Anterior cingulate cortex (tissue), 58 donors: ENCODE measurements at regions not wholly inside any gene's neighbourhood (a gene's known extent, or its start where the extent isn't known, plus 50 kb on each side); places are given as distances from the start of the nearest gene placed in this dataset.
"Not testable (repeated sequence)": the region's sequence is repeated elsewhere in the genome, so short reads cannot be mapped to it uniquely, and the experiment has no call there.

Source experiments
- DNase-seq, 58 donors: peaks; one replicate each; lab custom pipeline; 2025; lab: John Stamatoyannopoulos, UW

DNA sequence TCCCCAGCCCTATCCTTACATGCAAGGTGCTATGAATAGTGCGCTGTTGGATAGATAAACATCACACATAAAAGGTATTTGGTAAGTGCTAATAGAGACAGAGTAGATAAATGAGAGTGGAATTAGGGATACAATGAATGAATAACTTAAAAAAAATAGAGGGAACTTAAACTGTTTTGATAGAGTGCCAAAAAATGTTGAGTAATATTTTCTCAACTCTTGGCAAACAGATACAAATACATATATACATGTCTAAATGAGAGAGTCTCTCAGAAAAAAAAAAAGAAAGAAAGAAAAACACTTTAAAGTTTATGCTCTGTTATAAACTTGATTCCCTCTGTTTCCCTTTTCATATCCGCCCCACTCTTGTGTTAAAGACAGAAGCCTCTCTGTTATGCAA lies 667.4 kb downstream of the ROBO2 start:
- DNase-seq: no peak

- DNase-seq: no peak
Observed at GRCh38 chr3:77709155-77709554, 669.3 kb downstream of the ROBO2 start.

- no peak for DNase-seq
Observed at GRCh38 chr3:77718311-77718710, 678.4 kb downstream of the ROBO2 start.

DNA sequence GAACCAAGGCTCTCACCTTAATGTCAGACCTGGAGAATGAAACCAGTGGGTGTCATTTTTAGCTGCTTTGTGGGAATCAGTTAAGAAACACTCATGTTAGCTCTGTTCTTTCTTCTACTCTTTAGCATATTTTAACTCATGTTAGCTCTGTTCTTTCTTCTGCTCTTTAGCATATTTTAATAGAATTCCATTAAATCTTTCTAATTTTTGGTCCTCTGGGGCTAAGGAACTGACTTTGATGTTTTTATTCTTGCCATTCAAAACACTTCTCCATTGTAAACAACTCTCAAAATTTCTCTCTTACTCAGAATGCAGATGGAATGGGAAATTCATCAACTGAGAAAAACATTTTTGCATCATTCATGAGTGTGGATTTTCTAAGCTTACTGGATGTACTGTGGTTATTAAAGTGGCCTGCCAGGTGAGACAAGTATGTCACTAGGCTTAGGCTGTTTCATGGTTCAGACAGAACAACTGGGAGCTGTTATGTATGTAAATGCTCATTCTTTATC lies 680.6 kb downstream of the ROBO2 start:
- DNase-seq: no peak

- DNase-seq: no peak
Observed at GRCh38 chr3:77726517-77726916, 686.6 kb downstream of the ROBO2 start.

- DNase-seq: no peak
Observed at GRCh38 chr3:77746048-77746447, 706.1 kb downstream of the ROBO2 start.

DNA sequence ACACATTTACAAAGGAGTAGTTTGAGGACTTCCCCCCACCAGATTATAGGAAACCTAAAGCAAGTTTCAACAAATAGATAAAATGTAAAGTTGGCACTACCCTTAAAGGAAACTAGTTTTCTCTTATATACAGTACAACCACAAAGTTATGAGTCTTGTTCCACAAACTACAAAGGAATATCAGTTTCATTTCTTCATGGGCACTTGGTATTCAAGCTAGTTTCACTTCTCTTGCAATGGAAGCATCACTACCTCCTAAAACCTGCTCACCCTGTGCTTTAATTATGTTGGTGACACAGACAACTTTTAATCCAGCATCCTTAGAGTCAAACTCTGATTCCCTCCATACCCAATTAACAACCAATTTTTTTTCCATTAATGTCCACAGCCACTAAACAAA lies 707.0 kb downstream of the ROBO2 start:
- no peak for DNase-seq

- DNase-seq: not testable (repeated sequence)
Observed at GRCh38 chr3:77756397-77756975, 716.6 kb downstream of the ROBO2 start.

DNA sequence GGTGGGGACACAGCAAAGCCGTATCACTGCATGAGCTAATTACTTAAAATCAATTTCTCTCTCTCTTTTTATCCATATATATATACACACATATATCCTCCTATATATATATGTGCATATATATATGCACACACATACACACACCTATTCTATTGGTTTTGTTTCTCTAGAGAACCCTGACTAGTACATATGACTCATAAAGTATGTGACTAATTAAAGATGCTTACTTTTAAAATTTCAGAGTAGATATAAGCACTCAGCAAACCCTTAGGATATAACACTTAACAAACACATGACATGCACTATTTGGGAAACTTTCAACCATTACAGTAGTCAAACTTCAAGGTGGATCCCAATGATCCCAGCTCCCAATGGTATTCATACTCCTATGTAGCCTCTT lies 732.6 kb downstream of the ROBO2 start:
- DNase-seq: no peak

DNA sequence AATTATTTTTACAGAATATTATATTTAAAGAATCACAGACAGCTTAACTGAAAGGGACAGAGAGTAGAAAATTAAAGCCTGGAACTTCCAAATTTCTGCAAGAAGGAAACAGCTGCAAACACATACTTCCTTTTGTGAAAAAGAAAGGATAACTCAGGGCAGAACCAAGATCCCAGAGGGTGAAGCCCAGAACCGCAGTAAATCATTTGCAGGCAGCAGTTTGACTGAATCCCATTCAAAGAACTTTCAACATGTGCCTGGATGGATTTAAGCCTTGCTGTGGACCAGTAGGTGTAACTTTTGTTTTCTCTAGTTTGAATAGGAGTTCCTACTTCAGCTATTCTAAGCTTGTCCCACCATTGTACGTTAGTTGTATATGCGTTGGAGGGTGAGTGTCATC lies 733.2 kb downstream of the ROBO2 start:
- DNase-seq: no peak

DNA sequence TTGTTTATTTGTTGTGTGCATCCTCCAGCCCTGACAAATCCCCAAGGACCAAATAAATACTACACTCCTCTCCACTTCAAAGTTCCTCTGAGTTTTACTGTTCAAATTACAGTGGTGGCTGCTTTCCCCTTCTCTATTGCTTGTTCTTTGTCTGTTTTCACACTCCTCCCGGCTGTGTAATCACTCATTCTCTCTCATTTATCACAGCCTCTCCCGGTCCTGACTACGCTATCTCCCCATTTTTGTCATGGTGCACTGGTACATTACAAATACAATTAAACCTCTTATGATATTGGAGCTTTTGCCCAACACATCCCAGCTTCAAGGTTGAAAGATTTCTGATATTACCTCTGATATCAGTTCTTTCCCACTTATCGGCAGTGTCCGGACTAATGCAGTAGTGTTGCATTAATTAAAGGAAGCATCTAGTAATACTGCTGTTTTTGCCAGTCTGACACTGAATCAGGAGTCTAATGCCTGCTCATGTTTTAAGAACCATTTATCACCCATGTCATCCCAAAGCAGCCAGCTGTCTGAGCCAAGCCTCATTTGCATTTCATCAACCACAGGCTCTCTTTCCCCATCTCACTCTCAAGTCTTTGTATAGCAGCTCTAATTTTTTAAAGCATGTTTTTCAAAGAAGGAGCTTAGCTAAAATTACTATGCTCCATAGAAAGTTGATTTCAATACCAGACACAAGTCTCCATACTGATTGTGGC lies 740.5 kb downstream of the ROBO2 start:
- peak in 4 of 58 donors; percentile 0 to 4 (median 1) for DNase-seq

DNA sequence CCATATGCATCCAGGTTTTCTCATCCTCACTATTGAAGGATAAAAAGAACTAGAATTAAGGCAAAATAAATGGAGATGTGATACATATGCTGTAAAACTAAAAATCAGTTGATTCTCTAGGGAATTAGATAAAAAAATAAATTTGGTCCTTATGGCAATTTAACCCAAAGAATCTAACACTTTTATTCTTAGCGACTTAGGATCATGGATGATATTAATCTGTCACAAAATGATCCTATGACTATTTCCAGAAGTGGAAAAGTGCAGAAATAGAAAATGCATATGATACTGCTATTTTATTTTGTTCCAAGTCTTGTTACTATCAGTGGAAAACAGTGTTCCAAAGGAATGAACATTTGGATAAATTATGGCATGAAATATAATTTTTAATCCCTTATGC lies 746.3 kb downstream of the ROBO2 start:
- DNase-seq: no peak

GRCh38 chr3:77795013-77795412 lies 755.1 kb downstream of the ROBO2 start:
- DNase-seq: no peak

DNA sequence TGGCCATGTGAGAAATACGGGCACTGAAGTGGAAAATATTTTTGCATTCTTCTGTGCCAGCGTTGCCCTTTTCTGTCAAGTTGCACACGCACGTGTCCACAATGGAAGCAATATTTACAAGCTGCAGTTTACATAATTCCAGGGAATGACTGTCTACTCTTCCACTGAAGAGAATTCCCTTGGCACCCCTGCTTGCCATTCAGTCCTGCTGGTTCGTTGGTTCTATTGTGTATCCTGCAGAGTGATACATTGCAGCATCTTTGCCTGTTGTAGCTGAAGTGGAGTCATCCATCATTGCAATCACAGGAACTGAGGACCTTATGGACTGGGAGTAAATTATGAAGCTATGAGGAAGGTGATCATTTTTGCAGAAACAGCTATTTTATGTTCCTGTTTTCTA lies 759.4 kb downstream of the ROBO2 start:
- no peak for DNase-seq

- no peak for DNase-seq
Observed at GRCh38 chr3:77800893-77801292, 761.0 kb downstream of the ROBO2 start.

GRCh38 chr3:77807312-77807711 lies 767.4 kb downstream of the ROBO2 start:
- DNase-seq: no peak

DNA sequence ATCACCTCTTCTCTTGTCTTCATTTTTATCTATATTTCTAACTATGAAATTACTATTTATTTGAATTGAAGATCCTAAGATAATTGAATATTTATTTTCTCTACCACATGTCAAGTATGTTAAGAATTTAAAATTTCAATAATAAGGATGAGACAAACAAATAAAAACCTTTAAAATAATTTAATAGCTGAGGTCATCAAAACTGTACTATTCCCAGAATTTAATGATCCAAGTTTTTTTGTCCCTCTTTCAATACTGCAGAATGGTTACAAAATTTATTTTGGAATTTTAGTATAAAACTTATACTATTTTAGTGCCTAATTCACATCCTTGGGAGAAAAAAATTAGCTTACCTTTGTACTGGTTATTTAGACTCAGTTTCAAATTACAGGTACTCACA lies 774.9 kb downstream of the ROBO2 start:
- DNase-seq: no peak

DNA sequence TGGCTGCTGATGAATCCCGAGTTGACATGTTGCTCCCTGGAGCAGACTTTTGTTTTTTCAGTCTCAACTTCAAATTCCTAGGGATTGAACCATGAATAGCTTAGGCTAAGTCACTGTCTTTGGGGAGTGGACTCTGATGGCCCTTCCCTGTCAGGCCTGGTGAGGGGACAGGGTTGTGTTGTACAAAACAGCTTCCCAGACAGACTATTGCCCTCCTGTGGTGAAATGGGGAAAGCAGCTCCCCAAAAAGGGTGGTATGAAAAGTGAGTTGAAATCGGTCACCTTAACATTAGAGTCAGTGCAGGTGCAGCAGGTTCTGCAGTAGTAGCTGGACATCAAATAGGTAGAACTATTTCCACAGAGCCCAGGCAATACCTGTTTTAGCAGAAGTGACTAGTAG lies 775.6 kb downstream of the ROBO2 start:
- no peak for DNase-seq

- DNase-seq: no peak
Observed at GRCh38 chr3:77816366-77816765, 776.5 kb downstream of the ROBO2 start.

DNA sequence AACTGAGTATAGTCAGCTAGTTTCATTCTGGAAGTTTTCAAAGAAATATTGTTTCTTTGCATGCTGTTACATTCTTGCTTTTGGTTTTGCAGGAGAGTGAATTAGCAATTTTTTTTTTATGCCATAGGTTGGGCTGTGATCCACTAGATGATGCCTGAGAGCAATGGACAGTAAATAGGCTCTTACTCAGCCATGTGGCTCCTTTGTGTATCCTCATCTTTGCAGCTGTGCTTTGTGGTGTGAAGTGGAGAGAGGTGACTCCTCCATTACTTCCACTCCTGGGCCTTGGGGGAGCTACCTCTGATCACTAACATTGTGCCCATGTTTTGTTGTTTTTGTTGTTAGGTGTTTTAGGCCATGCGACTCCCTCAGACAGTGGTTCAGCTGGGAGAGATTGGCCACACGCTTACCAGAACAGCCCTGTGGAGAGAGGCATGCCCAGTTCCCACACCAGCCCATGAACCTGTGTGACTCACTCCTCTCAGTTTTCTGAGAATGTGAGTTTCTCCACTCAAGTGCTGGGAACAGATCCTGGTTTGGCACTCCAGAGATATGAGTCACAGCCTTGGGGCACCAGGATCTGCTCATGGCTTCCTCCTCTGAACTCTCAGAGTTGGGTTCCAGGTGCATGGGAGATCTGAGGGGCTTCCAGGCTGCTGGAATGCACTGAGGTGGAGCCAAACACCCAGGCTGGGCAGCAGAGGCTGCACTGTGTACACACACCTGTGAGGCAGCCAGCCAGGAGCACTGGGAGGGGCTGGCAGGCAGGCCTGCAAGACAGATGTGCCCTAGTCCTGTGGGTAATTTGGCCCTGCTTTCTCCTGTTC lies 785.3 kb downstream of the ROBO2 start:
- no peak for DNase-seq

GRCh38 chr3:77835921-77836320 lies 796.0 kb downstream of the ROBO2 start:
- DNase-seq: no peak
